K562 (cell line): ENCODE measurements at regions not wholly inside any gene's neighbourhood (a gene's known extent, or its start where the extent isn't known, plus 50 kb on each side); places are given as distances from the start of the nearest gene placed in this dataset.

Experiments
- ATAC-seq: fragments of 200-7000 bp; cut with Tn5 transposase; 3 replicates; pipeline ENCODE4 v1.9.1; 2020; ENCODE audit warnings: moderate library complexity
- BruUV-seq: library from RNA; stranded (reverse); fragments of 400-500 nt; replicated peaks from 2 replicates; lab custom pipeline; 2021; lab: Mats Ljungman, UMichigan
- CTCF ChIA-PET: fragments of 300-600 bp; formaldehyde crosslinking; extraction: SDS; loops from one replicate; lab custom pipeline; 2021; ENCODE audit warnings: low intra/inter-chr PET ratio; lab: Yijun Ruan, JAX
- POLR2A ChIA-PET: fragments of 300-600, 350-650 bp; sonication (Branson Sonifier 250); formaldehyde crosslinking; extraction: SDS; loops from one replicate; lab custom pipeline; 2021; ENCODE audit warnings: antibody characterized with exemption, inconsistent platforms; lab: Yijun Ruan, JAX
- DNase-seq, 4 experiments: peaks; one replicate each; pipeline versions ENCODE4 v3.0.0 to v3.0.0-alpha.2; 2011 to 2018; ENCODE audit warnings: low spot score in 3 of 4, mixed read lengths in 3 of 4; ENCODE audit errors: extremely low read depth in 1 of 4
- FAIRE-seq: peaks from 2 replicates; lab custom pipeline; 2011; peaks lifted over from hg19 to GRCh38; lab: Jason Lieb, UNC
- H2AFZ ChIP-seq: 2 replicates; pipeline ENCODE4 v1.6.0; 2011; ENCODE audit warnings: low read depth, low read length, control low read depth, inconsistent platforms
- H3K27ac ChIP-seq: fragments of 200-600 bp; 3 replicates; pipeline ENCODE4 v1.8.0; 2011; ENCODE audit warnings: low read depth, mild to moderate bottlenecking, control low read depth, inconsistent platforms, low read length, moderate library complexity, mixed read lengths; ENCODE audit errors: extremely low read depth
- H3K27me3 ChIP-seq, 2 experiments: fragments of 300-600 bp in 1 of 2; 2 replicates in 1 of 2; 3 replicates in 1 of 2; pipeline versions ENCODE4 v1.6.0 to v1.8.0; 2011; ENCODE audit warnings: inconsistent platforms in 2 of 2, low read length in 2 of 2, mild to moderate bottlenecking in 1 of 2, mixed read lengths in 1 of 2, moderate library complexity in 1 of 2; ENCODE audit not compliant: control insufficient read depth in 2 of 2, insufficient read depth in 2 of 2
- H3K36me3 ChIP-seq: fragments of 300-600 bp; 3 replicates; pipeline ENCODE4 v1.8.0; 2011; ENCODE audit warnings: mild to moderate bottlenecking, low read length, inconsistent platforms; ENCODE audit not compliant: control insufficient read depth, insufficient read depth
- H3K4me1 ChIP-seq, 2 experiments: fragments of 200-600 bp in 1 of 2; replicated peaks in 1 of 2; 2 replicates in 1 of 2; 3 replicates in 1 of 2; pipeline versions ENCODE4 v1.5.1 to v1.8.0; 2011; ENCODE audit warnings: inconsistent platforms in 2 of 2, low read length in 2 of 2, mild to moderate bottlenecking in 1 of 2, mixed read lengths in 1 of 2, moderate library complexity in 1 of 2; ENCODE audit not compliant: control insufficient read depth in 2 of 2, insufficient read depth in 2 of 2
- H3K4me2 ChIP-seq: 2 replicates; pipeline ENCODE4 v1.6.1; 2011; ENCODE audit warnings: low read length, control low read depth, inconsistent platforms, mixed read lengths; ENCODE audit not compliant: insufficient read depth
- H3K4me3 ChIP-seq: fragments of 200-600 bp; sonication (generic), shearing (Covaris generic); 2 replicates; pipeline ENCODE4 v1.5.1; 2016; ENCODE audit warnings: control low read depth, inconsistent platforms
- H3K79me2 ChIP-seq: fragments of 200-600 bp; 3 replicates; pipeline ENCODE4 v1.8.0; 2011; ENCODE audit warnings: low read length, inconsistent platforms; ENCODE audit not compliant: control insufficient read depth, insufficient read depth
- H3K9ac ChIP-seq, 2 experiments: 2 replicates each; pipeline versions ENCODE4 v1.6.0 to v1.6.1; 2011; ENCODE audit warnings: low read depth in 2 of 2, low read length in 2 of 2, control low read depth in 1 of 2, inconsistent platforms in 1 of 2, mild to moderate bottlenecking in 1 of 2, mixed read lengths in 1 of 2; ENCODE audit not compliant: insufficient read depth in 1 of 2
- H3K9me1 ChIP-seq: one replicate; pipeline ENCODE4 v1.6.0; 2011; ENCODE audit warnings: inconsistent platforms, mild to moderate bottlenecking, low read length, moderate library complexity; ENCODE audit not compliant: control insufficient read depth, insufficient read depth
- H3K9me3 ChIP-seq: replicated peaks from 2 replicates; pipeline ENCODE4 v1.5.1; 2011; ENCODE audit warnings: low read depth, low read length, inconsistent platforms; ENCODE audit not compliant: control insufficient read depth, insufficient read depth
- H4K20me1 ChIP-seq: replicated peaks from 2 replicates; pipeline ENCODE4 v1.6.1; 2011; ENCODE audit warnings: low read length, inconsistent platforms, mixed read lengths; ENCODE audit not compliant: control insufficient read depth, insufficient read depth
- CCNT2 ChIP-seq: IDR thresholded peaks from 2 replicates; pipeline ENCODE4 v1.6.1; 2011; ENCODE audit warnings: borderline replicate concordance, low read depth, mild to moderate bottlenecking, moderate library complexity, mixed read lengths, low read length; ENCODE audit not compliant: insufficient read length; ENCODE audit errors: extremely low read depth
- CREBBP ChIP-seq: IDR thresholded peaks from one replicate; pipeline ENCODE4 v1.6.1; 2012; ENCODE audit warnings: low read depth, mild to moderate bottlenecking, control low read depth, inconsistent platforms, low read length
- CXXC5 ChIP-seq: fragments of 250-450 bp; sonication (Bioruptor Pico); IDR thresholded peaks from 2 replicates; pipeline ENCODE4 v1.8.0; 2022; ENCODE audit warnings: inconsistent platforms, mild to moderate bottlenecking, moderate library complexity
- MCM5 ChIP-seq: fragments of 450-650 bp; IDR thresholded peaks from 2 replicates; pipeline ENCODE4 v1.6.1; 2016; ENCODE audit warnings: low read depth
- SRF ChIP-seq, 2 experiments: fragments of 250-450, 450-650 bp in 1 of 2; sonication (Bioruptor Pico) in 1 of 2; sonication (generic) in 1 of 2; formaldehyde crosslinking; IDR thresholded peaks; 2 replicates each; pipeline versions ENCODE4 v1.5.0 to v1.5.1; 2020 to 2022; ENCODE audit warnings: mild to moderate bottlenecking in 1 of 2, missing genetic modification reagents in 1 of 2
- ZNF165 ChIP-seq: fragments of 250-450 bp; sonication (Bioruptor Pico); IDR thresholded peaks from 2 replicates; pipeline ENCODE4 v1.4.0; 2020; ENCODE audit warnings: borderline replicate concordance
- ZNF23 ChIP-seq: fragments of 250-450 bp; sonication (Bioruptor Pico); IDR thresholded peaks from 2 replicates; pipeline ENCODE4 v1.4.0; 2020; ENCODE audit warnings: mild to moderate bottlenecking
- ZNF354B ChIP-seq: fragments of 250-450 bp; sonication (Bioruptor Pico); IDR thresholded peaks from 2 replicates; pipeline ENCODE4 v1.4.0; 2020
- ZNF668 ChIP-seq: fragments of 250-450 bp; sonication (Bioruptor Pico); IDR thresholded peaks from 2 replicates; pipeline ENCODE4 v1.8.0; 2022; ENCODE audit warnings: mild to moderate bottlenecking, inconsistent platforms
- ZZZ3 ChIP-seq: fragments of 450-650 bp; IDR thresholded peaks from 2 replicates; pipeline ENCODE4 v1.6.1; 2016; ENCODE audit warnings: antibody characterized with exemption, mild to moderate bottlenecking, moderate library complexity
- WGBS: fragments of 100-300 bp; shearing (Covaris generic); methylation state at CpG from one replicate; pipeline ENCODE4 v1.1.6; 2016; ENCODE audit warnings: low coverage, mixed read lengths; ENCODE audit not compliant: insufficient coverage; ENCODE audit errors: missing lambda C conversion rate; 5-methylcytosine and 5-hydroxymethylcytosine counted together
- in situ Hi-C: fragments of 300-500 bp; cut with MboI; formaldehyde crosslinking; loops from 4 replicates; pipeline ENCODE4 v1.15.0; 2018; ENCODE audit warnings: inconsistent platforms, mixed read lengths
- intact Hi-C: fragments of 100-400 bp; cut with micrococcal nuclease; formaldehyde crosslinking; loops from 2 replicates; pipeline ENCODE4 v1.14.2; 2022
- TF ChIP-seq, protein P1 (sequence below): fragments of 450-650 bp; IDR thresholded peaks from 2 replicates; pipeline ENCODE4 v1.6.1; 2016
- TF ChIP-seq, protein P2 (sequence below): sonication (generic); formaldehyde crosslinking; IDR thresholded peaks from 2 replicates; pipeline ENCODE4 v1.8.0; 2022; ENCODE audit warnings: missing genetic modification reagents, mild to moderate bottlenecking, borderline replicate concordance
- TF ChIP-seq, protein P3 (sequence below): sonication (generic); formaldehyde crosslinking; IDR thresholded peaks from 2 replicates; pipeline ENCODE4 v1.8.0; 2022; ENCODE audit warnings: mild to moderate bottlenecking, missing genetic modification reagents, borderline replicate concordance
- TF ChIP-seq, protein P4 (sequence below), 2 experiments: IDR thresholded peaks; 2 replicates each; pipeline ENCODE4 v1.6.1; 2012; ENCODE audit warnings: improper control_type of control experiment in 2 of 2, low read depth in 2 of 2, low read length in 2 of 2, borderline replicate concordance in 1 of 2

DNA sequence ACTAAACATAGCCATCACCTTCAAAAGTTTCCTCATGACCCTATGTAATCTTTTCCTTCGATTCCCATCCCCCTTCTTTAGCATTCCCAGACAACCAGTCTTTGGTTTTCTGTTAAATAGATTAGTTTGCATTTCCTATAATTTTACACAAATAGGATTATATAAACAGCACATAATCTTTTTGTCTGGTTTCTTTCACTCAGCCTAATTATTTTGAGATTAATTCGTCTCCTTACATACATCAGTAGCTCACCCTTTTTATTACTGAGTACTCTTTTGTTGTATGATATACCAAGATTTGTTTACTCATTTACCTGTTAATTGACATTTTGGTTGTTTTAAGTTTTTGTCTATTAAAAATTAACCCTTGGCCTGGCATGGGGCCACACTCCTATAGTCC is 354.7 kb upstream of the CHRM2 start:
- no peaks in the 10 kb centered on the region for H3K36me3 ChIP-seq
- BruUV-seq = no TSS peak
- H3K9me3 ChIP-seq = no peaks in the 10 kb centered on the region
- intact Hi-C loops = no loop called here
- TF ChIP-seq ZZZ3 (no peak), MCM5 (no peak), ZNF668 (CRISPR knock-in tag) (no peak), CREBBP (no peak), ZNF354B (CRISPR knock-in tag) (no peak), CXXC5 (no peak), ZNF23 (CRISPR knock-in tag) (no peak), SRF (CRISPR knock-in tag; IDR thresholded peaks at IDR 0.05) (no peak), ZNF165 (CRISPR knock-in tag) (no peak), CCNT2 (no peak)
- TF ChIP-seq, protein P1, sequence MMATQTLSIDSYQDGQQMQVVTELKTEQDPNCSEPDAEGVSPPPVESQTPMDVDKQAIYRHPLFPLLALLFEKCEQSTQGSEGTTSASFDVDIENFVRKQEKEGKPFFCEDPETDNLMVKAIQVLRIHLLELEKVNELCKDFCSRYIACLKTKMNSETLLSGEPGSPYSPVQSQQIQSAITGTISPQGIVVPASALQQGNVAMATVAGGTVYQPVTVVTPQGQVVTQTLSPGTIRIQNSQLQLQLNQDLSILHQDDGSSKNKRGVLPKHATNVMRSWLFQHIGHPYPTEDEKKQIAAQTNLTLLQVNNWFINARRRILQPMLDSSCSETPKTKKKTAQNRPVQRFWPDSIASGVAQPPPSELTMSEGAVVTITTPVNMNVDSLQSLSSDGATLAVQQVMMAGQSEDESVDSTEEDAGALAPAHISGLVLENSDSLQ = no peak
- TF ChIP-seq, protein P2, sequence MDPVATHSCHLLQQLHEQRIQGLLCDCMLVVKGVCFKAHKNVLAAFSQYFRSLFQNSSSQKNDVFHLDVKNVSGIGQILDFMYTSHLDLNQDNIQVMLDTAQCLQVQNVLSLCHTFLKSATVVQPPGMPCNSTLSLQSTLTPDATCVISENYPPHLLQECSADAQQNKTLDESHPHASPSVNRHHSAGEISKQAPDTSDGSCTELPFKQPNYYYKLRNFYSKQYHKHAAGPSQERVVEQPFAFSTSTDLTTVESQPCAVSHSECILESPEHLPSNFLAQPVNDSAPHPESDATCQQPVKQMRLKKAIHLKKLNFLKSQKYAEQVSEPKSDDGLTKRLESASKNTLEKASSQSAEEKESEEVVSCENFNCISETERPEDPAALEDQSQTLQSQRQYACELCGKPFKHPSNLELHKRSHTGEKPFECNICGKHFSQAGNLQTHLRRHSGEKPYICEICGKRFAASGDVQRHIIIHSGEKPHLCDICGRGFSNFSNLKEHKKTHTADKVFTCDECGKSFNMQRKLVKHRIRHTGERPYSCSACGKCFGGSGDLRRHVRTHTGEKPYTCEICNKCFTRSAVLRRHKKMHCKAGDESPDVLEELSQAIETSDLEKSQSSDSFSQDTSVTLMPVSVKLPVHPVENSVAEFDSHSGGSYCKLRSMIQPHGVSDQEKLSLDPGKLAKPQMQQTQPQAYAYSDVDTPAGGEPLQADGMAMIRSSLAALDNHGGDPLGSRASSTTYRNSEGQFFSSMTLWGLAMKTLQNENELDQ (CRISPR knock-in tag) = no peak
- TF ChIP-seq, protein P3, sequence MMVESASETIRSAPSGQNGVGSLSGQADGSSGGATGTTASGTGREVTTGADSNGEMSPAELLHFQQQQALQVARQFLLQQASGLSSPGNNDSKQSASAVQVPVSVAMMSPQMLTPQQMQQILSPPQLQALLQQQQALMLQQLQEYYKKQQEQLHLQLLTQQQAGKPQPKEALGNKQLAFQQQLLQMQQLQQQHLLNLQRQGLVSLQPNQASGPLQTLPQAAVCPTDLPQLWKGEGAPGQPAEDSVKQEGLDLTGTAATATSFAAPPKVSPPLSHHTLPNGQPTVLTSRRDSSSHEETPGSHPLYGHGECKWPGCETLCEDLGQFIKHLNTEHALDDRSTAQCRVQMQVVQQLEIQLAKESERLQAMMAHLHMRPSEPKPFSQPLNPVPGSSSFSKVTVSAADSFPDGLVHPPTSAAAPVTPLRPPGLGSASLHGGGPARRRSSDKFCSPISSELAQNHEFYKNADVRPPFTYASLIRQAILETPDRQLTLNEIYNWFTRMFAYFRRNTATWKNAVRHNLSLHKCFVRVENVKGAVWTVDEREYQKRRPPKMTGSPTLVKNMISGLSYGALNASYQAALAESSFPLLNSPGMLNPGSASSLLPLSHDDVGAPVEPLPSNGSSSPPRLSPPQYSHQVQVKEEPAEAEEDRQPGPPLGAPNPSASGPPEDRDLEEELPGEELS (CRISPR knock-in tag) = no peak
- TF ChIP-seq, protein P4, sequence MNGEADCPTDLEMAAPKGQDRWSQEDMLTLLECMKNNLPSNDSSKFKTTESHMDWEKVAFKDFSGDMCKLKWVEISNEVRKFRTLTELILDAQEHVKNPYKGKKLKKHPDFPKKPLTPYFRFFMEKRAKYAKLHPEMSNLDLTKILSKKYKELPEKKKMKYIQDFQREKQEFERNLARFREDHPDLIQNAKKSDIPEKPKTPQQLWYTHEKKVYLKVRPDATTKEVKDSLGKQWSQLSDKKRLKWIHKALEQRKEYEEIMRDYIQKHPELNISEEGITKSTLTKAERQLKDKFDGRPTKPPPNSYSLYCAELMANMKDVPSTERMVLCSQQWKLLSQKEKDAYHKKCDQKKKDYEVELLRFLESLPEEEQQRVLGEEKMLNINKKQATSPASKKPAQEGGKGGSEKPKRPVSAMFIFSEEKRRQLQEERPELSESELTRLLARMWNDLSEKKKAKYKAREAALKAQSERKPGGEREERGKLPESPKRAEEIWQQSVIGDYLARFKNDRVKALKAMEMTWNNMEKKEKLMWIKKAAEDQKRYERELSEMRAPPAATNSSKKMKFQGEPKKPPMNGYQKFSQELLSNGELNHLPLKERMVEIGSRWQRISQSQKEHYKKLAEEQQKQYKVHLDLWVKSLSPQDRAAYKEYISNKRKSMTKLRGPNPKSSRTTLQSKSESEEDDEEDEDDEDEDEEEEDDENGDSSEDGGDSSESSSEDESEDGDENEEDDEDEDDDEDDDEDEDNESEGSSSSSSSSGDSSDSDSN (IDR thresholded peaks at IDR 0.05; ENCODE audit: borderline replicate concordance in 1 of 2, low read depth in 2 of 2, low read length in 2 of 2) = no peak
- no peak overlapping the region for H3K9ac ChIP-seq
- no peaks in the 10 kb centered on the region for H3K79me2 ChIP-seq
- ChIA-PET POLR2A (no interaction called here), CTCF (no interaction called here)
- no peaks in the 10 kb centered on the region for H3K27me3 ChIP-seq
- no peaks in the 10 kb centered on the region for H3K4me1 ChIP-seq
- FAIRE-seq = no peak
- WGBS = 7% methylated on average over 2 of the region's 2 CpGs
- no peak overlapping the region for H3K27ac ChIP-seq
- H2AFZ ChIP-seq = no peak overlapping the region
- H3K4me2 ChIP-seq = no peak overlapping the region
- H3K9me1 ChIP-seq = no peaks in the 10 kb centered on the region
- DNase-seq = no peak
- H3K4me3 ChIP-seq = no peak overlapping the region
- in situ Hi-C loops = no loop called here
- no peaks in the 10 kb centered on the region for H4K20me1 ChIP-seq
- ATAC-seq = no peak
